AG04450 (cell line): ENCODE measurements at regions not wholly inside any gene's neighbourhood (a gene's known extent, or its start where the extent isn't known, plus 50 kb on each side); places are given as distances from the start of the nearest gene placed in this dataset.

ENCODE experiments used
- CTCF ChIA-PET: fragments of 300-600, 350-600 bp; formaldehyde crosslinking; extraction: SDS; loops from one replicate; lab custom pipeline; 2022; ENCODE audit warnings: antibody characterized with exemption, inconsistent platforms; lab: Charles Lee
- POLR2A ChIA-PET: fragments of 350-600 bp; formaldehyde crosslinking; extraction: SDS; loops from one replicate; lab custom pipeline; 2021; ENCODE audit warnings: antibody characterized with exemption, inconsistent platforms; lab: Yijun Ruan, JAX
- DNase-seq: peaks from one replicate; pipeline ENCODE4 v3.0.0-alpha.2; 2011; ENCODE audit warnings: low read depth, low spot score
- H3K27ac ChIP-seq: one replicate; pipeline ENCODE4 v1.5.1; 2012; ENCODE audit warnings: low read depth, low read length, control low read depth
- H3K27me3 ChIP-seq: one replicate; pipeline ENCODE4 v1.6.0; 2012; ENCODE audit warnings: low read length; ENCODE audit not compliant: control insufficient read depth, insufficient read depth
- H3K4me3 ChIP-seq: 2 replicates; pipeline ENCODE4 v1.5.1; 2011; ENCODE audit warnings: mild to moderate bottlenecking, low read depth, low read length, control low read depth
- H3K9me3 ChIP-seq: 2 replicates; pipeline ENCODE4 v1.5.1; 2012; ENCODE audit warnings: low read length; ENCODE audit not compliant: control insufficient read depth, insufficient read depth
- CTCF ChIP-seq: IDR thresholded peaks from 2 replicates; pipeline ENCODE4 v1.5.1; 2011; ENCODE audit warnings: low read depth, low read length, control low read depth, inconsistent platforms

GRCh38 chr7:22934473-22935065, 79.4 kb downstream of the HYCC1 start:
- Histone ChIP-seq H3K27me3 (no peaks in the 10 kb centered on the region), H3K9me3 (no peaks in the 10 kb centered on the region), H3K4me3 (no peak overlapping the region), H3K27ac (no peak overlapping the region)
- ChIA-PET CTCF (no interaction called here), POLR2A (no interaction called here)
- DNase-seq: no peak
- no peak for TF ChIP-seq CTCF

- H3K27ac ChIP-seq: no peak overlapping the region
- H3K4me3 ChIP-seq: no peak overlapping the region
- DNase-seq: no peak
- no peaks in the 10 kb centered on the region for H3K9me3 ChIP-seq
- H3K27me3 ChIP-seq: no peaks in the 10 kb centered on the region
- CTCF ChIA-PET: no interaction called here
- POLR2A ChIA-PET: no interaction called here
- no peak for TF ChIP-seq CTCF
Observed at GRCh38 chr7:22934023-22934422, 79.9 kb downstream of the HYCC1 start.

- H3K27ac ChIP-seq: no peak overlapping the region
- POLR2A ChIA-PET: no interaction called here
- CTCF ChIA-PET: no interaction called here
- no peak for DNase-seq
- no peak overlapping the region for H3K4me3 ChIP-seq
- no peaks in the 10 kb centered on the region for H3K27me3 ChIP-seq
- no peaks in the 10 kb centered on the region for H3K9me3 ChIP-seq
- TF ChIP-seq CTCF: no peak
Observed at GRCh38 chr7:22932896-22933295, 81.0 kb downstream of the HYCC1 start.

- CTCF ChIA-PET: no interaction called here
- Histone ChIP-seq H3K9me3 (no peaks in the 10 kb centered on the region), H3K27me3 (no peaks in the 10 kb centered on the region), H3K27ac (no peak overlapping the region), H3K4me3 (no peak overlapping the region)
- DNase-seq: no peak
- no peak for TF ChIP-seq CTCF
- POLR2A ChIA-PET: no interaction called here
Observed at GRCh38 chr7:22931011-22931410, 82.9 kb downstream of the HYCC1 start.

GRCh38 chr7:22922307-22922706, 91.6 kb downstream of the HYCC1 start:
- CTCF ChIA-PET: no interaction called here
- Histone ChIP-seq H3K27me3 (no peaks in the 10 kb centered on the region), H3K4me3 (no peak overlapping the region), H3K9me3 (peaks cover 6% of the 10 kb centered on the region), H3K27ac (no peak overlapping the region)
- POLR2A ChIA-PET: no interaction called here
- TF ChIP-seq CTCF: no peak
- no peak for DNase-seq
